Naive thymus-derived CD4-positive, alpha-beta T cell (primary cell): ENCODE measurements at regions not wholly inside any gene's neighbourhood (a gene's known extent, or its start where the extent isn't known, plus 50 kb on each side); places are given as distances from the start of the nearest gene placed in this dataset.
A peak's percentile ranks its signal among the peaks of the same experiment; 100 is the strongest.

Source experiments
- ATAC-seq: fragments of 150-1000 bp; cut with Tn5 transposase; 2 replicates; pipeline ENCODE4 v1.10.0; 2021; ENCODE audit warnings: mild to moderate bottlenecking, moderate library complexity
- CTCF ChIA-PET: fragments of 350-600 bp; sonication (Branson Sonifier 250); formaldehyde crosslinking; loops from one replicate; lab custom pipeline; 2021; ENCODE audit warnings: antibody characterized with exemption; lab: Charles Lee
- POLR2A ChIA-PET: fragments of 350-600 bp; sonication (Branson Sonifier 250); formaldehyde crosslinking; loops from one replicate; lab custom pipeline; 2021; ENCODE audit warnings: antibody characterized with exemption, inconsistent platforms; lab: Charles Lee
- DNase-seq, 9 donors: peaks; one replicate each; pipeline versions ENCODE4 v3.0.0 to v3.0.0-alpha.2; 2020 to 2022; ENCODE audit warnings: mixed read lengths in 1 of 9
- H3K27ac ChIP-seq: one replicate; pipeline ENCODE4 v1.7.0; 2013; ENCODE audit warnings: mild to moderate bottlenecking, low read depth, low read length, moderate library complexity
- H3K27me3 ChIP-seq, 2 donors: one replicate each; pipeline ENCODE4 v1.7.0; 2013; ENCODE audit warnings: low read length in 2 of 2, mild to moderate bottlenecking in 2 of 2, moderate library complexity in 2 of 2; ENCODE audit not compliant: control insufficient read depth in 2 of 2, insufficient read depth in 2 of 2
- H3K36me3 ChIP-seq, 3 experiments: 1 replicate in 2 of 3; 2 replicates in 1 of 3; pipeline ENCODE4 v1.7.0; 2013; ENCODE audit warnings: low read length in 3 of 3, mild to moderate bottlenecking in 3 of 3, moderate library complexity in 1 of 3; ENCODE audit not compliant: insufficient read depth in 3 of 3, control insufficient read depth in 2 of 3
- H3K4me1 ChIP-seq, 2 donors: one replicate each; pipeline ENCODE4 v1.7.0; 2013; ENCODE audit warnings: low read length in 2 of 2, mild to moderate bottlenecking in 2 of 2, moderate library complexity in 1 of 2; ENCODE audit not compliant: control insufficient read depth in 2 of 2, insufficient read depth in 2 of 2
- H3K4me3 ChIP-seq: 2 replicates; pipeline ENCODE4 v1.7.0; 2013; ENCODE audit warnings: mild to moderate bottlenecking, low read length
- H3K9me3 ChIP-seq, 3 experiments: 1 replicate in 2 of 3; 2 replicates in 1 of 3; pipeline ENCODE4 v1.7.0; 2013; ENCODE audit warnings: low read length in 3 of 3; ENCODE audit not compliant: control insufficient read depth in 2 of 3
- H3K27ac Mint-ChIP-seq, 9 donors: one replicate each; pipeline ENCODE4 v1.8.0; 2020 to 2022; ENCODE audit warnings: mixed read lengths in 9 of 9, mild to moderate bottlenecking in 8 of 9, moderate library complexity in 5 of 9, inconsistent platforms in 2 of 9
- H3K27me3 Mint-ChIP-seq, 5 donors: one replicate each; pipeline ENCODE4 v1.8.0; 2021 to 2022; ENCODE audit warnings: mixed read lengths in 5 of 5, mild to moderate bottlenecking in 1 of 5
- H3K36me3 Mint-ChIP-seq, 5 donors: one replicate each; pipeline ENCODE4 v1.8.0; 2020 to 2022; ENCODE audit warnings: mixed read lengths in 5 of 5, mild to moderate bottlenecking in 3 of 5, inconsistent platforms in 1 of 5
- H3K4me1 Mint-ChIP-seq, 7 donors: one replicate each; pipeline ENCODE4 v1.8.0; 2020 to 2022; ENCODE audit warnings: mixed read lengths in 7 of 7, mild to moderate bottlenecking in 3 of 7, inconsistent platforms in 1 of 7
- H3K4me3 Mint-ChIP-seq, 10 donors: one replicate each; pipeline ENCODE4 v1.8.0; 2020 to 2022; ENCODE audit warnings: mild to moderate bottlenecking in 10 of 10, mixed read lengths in 10 of 10, moderate library complexity in 6 of 10, inconsistent platforms in 2 of 10
- H3K9me3 Mint-ChIP-seq, 11 donors: one replicate each; pipeline ENCODE4 v1.8.0; 2020 to 2022; ENCODE audit warnings: mixed read lengths in 11 of 11, mild to moderate bottlenecking in 4 of 11, inconsistent platforms in 1 of 11, moderate library complexity in 1 of 11
- intact Hi-C, 2 donors: fragments of 100-400 bp; cut with micrococcal nuclease; formaldehyde crosslinking; loops; one replicate each; pipeline ENCODE4 v1.15.1; 2023

DNA sequence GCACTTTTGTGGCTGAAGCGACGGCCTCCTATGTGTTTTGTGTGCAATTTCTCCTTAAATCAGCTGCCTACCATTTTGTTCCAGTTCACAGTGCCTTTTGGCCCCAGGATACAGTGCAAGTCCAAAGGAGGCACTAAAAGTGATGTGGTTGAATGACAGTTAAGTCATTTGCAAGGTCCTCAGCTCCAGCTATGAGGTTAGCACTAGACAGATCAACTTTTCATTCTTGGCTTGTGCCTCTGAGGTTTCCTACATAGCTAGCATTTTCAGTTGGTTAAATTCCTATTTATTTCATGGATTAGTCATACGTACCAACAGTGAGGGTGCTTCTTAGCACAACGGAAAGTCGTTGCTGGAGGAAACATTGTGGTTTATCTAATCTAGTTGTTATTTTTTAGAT is 59.3 kb upstream of the NTPCR start:
- CTCF ChIA-PET: no interaction called here
- no peak for ATAC-seq

DNA sequence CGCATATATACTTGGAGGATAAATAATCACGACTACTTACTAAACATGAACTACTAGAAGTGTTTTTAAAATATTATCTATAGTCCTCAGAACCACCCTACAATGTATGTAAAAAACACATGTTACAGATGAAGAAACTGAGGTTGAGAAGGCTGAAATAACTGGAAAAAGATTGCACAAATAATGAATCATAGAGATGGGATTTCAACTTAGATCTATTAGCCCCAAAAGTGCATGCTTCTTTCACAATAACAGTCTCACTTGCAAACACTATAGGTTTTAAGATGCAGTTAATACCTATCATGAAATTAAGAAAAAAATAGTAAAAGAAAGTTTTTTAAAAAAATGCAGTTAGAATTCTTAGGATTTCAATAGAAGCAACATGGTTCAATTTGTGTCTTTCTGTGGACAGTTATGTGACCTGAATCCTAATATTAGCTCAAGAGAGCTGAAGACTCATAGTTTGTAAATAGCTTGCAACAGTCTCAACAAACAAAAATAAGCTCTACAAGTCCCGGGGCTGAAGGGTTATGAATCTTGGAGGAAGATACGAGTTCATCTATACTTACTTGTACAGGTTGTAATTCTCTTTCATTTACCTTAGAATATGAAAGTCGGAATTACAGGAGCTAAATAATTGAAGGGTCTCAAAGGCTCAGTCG is 58.6 kb upstream of the NTPCR start:
- Histone ChIP-seq H3K27ac (no peak overlapping the region), H3K4me1 (no peaks in the 10 kb centered on the region), H3K9me3 (no peaks in the 10 kb centered on the region), H3K27me3 (no peaks in the 10 kb centered on the region), H3K4me3 (no peak overlapping the region), H3K36me3 (no peaks in the 10 kb centered on the region)
- no peak overlapping the region for H3K4me3 Mint-ChIP-seq
- peaks cover 0 to 12% (median 3%) of the 10 kb centered on the region in 11 donors for H3K9me3 Mint-ChIP-seq
- CTCF ChIA-PET: interaction anchor here (0.5 to 1.1 kb wide), 2 partner anchors 56 to 61 kb away, joined by 3 read pairs; no protein-coding TSS in a partner anchor
- no peak overlapping the region for H3K27ac Mint-ChIP-seq
- H3K27me3 Mint-ChIP-seq: peaks cover 0 to 4% (median 0%) of the 10 kb centered on the region in 5 donors
- DNase-seq (no peak), ATAC-seq (no peak)
- POLR2A ChIA-PET: no interaction called here
- intact Hi-C loops: no loop called here
- H3K36me3 Mint-ChIP-seq: peaks cover 0 to 10% (median 3%) of the 10 kb centered on the region in 5 donors
- H3K4me1 Mint-ChIP-seq: peaks cover 0 to 10% (median 0%) of the 10 kb centered on the region in 7 donors

More for the DNA sequence above, 59.3 kb upstream of the NTPCR start:
- Histone ChIP-seq H3K4me1 (no peaks in the 10 kb centered on the region), H3K9me3 (no peaks in the 10 kb centered on the region), H3K27me3 (no peaks in the 10 kb centered on the region), H3K36me3 (no peaks in the 10 kb centered on the region), H3K27ac (no peak overlapping the region), H3K4me3 (no peak overlapping the region)
- DNase-seq: no peak
- Mint-ChIP-seq H3K27ac (no peak overlapping the region), H3K36me3 (peaks cover 0 to 10% (median 3%) of the 10 kb centered on the region in 5 donors), H3K4me1 (peaks cover 0 to 10% (median 0%) of the 10 kb centered on the region in 7 donors), H3K27me3 (peaks cover 0 to 4% (median 0%) of the 10 kb centered on the region in 5 donors), H3K9me3 (peaks cover 0 to 12% (median 3%) of the 10 kb centered on the region in 11 donors), H3K4me3 (no peak overlapping the region)
- POLR2A ChIA-PET: no interaction called here
- intact Hi-C loops: no loop called here

DNA sequence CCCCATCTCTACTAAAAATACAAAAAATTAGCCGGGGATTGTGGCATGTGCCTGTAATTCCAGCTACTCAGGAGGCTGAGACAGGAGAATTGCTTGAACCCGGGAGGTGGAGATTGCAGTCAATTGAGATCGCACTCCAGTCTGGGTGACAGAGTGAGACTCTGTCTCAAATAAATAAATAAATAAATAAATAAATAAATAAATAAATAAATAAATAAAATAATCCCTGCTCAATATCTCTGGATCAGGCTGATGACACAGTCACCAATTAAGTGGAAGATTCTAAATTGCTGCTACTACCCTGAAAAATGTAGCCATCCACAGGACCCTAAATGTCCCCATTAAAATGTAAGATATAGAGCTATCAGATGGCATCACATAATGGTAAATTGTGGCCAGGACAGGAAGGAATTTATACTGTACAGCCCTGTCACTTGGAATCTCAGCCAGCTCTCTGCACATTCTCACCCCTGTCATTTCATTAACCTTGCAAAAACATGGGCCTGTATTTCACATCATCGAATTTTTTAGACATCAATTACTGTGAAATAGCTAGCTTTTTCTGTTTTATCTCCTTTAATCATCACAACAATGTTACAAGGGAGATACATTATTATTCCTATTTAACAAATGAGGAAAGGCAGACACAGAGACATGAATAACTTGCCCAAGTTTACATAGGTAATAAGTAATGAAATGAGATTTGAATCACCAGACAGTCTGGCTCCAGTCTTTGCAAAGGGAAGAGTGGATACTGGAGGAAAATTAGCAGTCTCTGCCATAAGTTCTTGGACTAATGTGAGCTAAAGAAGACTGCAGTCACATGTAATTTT is 56.7 kb upstream of the NTPCR start:
- Mint-ChIP-seq H3K27ac (peak overlapping the region in 1 of 9 donors; percentile 12), H3K36me3 (peaks cover 0 to 10% (median 3%) of the 10 kb centered on the region in 5 donors), H3K4me1 (peaks cover 0 to 10% (median 0%) of the 10 kb centered on the region in 7 donors), H3K4me3 (no peak overlapping the region), H3K9me3 (peaks cover 0 to 12% (median 3%) of the 10 kb centered on the region in 11 donors), H3K27me3 (peaks cover 0 to 4% (median 0%) of the 10 kb centered on the region in 5 donors)
- POLR2A ChIA-PET: no interaction called here
- Histone ChIP-seq H3K27me3 (no peaks in the 10 kb centered on the region), H3K4me3 (no peak overlapping the region), H3K9me3 (no peaks in the 10 kb centered on the region), H3K4me1 (no peaks in the 10 kb centered on the region), H3K36me3 (no peaks in the 10 kb centered on the region), H3K27ac (no peak overlapping the region)
- ATAC-seq (no peak), DNase-seq (no peak)
- intact Hi-C loops: no loop called here
- CTCF ChIA-PET: no interaction called here

DNA sequence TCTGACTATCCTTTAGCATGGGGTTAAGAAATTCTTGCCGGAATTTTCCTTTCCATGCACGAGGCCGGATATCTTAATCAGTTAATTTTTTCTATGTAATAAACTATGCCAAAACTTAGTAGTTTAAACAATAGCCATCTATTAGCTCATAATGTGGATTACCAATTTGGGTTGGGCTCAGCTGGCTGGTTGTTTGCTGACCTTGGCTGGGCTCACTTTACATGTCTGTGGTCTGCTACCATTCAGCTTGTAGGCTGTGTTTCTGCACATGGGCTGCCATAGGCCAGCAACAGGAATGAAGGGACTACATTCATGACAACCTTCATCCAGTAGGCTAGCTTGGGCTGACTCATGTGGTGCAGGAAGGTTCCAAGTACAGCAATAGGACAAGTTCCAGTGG is 56.0 kb upstream of the NTPCR start:
- Mint-ChIP-seq H3K9me3 (peaks cover 0 to 12% (median 3%) of the 10 kb centered on the region in 11 donors), H3K36me3 (peaks cover 0 to 10% (median 3%) of the 10 kb centered on the region in 5 donors), H3K4me1 (peaks cover 0 to 10% (median 0%) of the 10 kb centered on the region in 7 donors), H3K27ac (no peak overlapping the region), H3K27me3 (peaks cover 0 to 4% (median 0%) of the 10 kb centered on the region in 5 donors), H3K4me3 (no peak overlapping the region)
- Histone ChIP-seq H3K4me3 (no peak overlapping the region), H3K4me1 (no peaks in the 10 kb centered on the region), H3K9me3 (no peaks in the 10 kb centered on the region), H3K27me3 (no peaks in the 10 kb centered on the region), H3K27ac (no peak overlapping the region), H3K36me3 (no peaks in the 10 kb centered on the region)
- POLR2A ChIA-PET: no interaction called here
- DNase-seq (no peak), ATAC-seq (no peak)
- intact Hi-C loops: no loop called here
- CTCF ChIA-PET: no interaction called here

DNA sequence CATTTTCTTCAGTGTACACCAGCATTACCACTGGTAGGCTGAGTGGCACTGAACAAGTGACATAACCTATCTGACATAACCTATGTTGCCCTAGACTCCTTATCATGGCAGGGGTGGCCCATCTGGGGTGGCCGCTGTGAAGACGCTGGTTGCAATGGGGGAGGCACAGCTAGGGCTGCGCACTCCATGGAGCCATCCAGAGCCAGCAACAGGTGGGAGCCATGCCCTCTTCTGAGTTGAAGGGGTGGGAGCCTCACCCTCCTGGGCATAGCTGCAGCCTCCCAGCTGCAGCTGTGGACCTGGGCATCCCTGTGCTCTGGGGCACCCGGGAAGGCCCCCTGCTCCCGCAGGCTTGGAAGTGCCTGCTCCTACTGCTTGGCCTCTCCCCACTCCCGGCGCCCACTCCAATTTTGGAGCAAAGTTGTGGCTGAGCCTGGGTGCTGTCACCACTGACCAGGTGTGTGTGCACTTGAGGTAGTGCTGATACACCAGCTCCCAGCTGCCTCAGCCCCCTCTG is 52.4 kb upstream of the NTPCR start:
- no peak for DNase-seq
- H3K4me1 ChIP-seq: peaks cover 0 to 3% of the 10 kb centered on the region in 2 donors
- H3K27me3 Mint-ChIP-seq: peaks cover 0 to 2% (median 0%) of the 10 kb centered on the region in 5 donors
- peaks cover 0 to 19% (median 8%) of the 10 kb centered on the region in 7 donors for H3K4me1 Mint-ChIP-seq
- H3K36me3 ChIP-seq: no peaks in the 10 kb centered on the region
- no peaks in the 10 kb centered on the region for H3K27me3 ChIP-seq
- no peak overlapping the region for H3K4me3 Mint-ChIP-seq
- no peak for ATAC-seq
- ChIA-PET POLR2A (no interaction called here), CTCF (no interaction called here)
- no peak overlapping the region for H3K27ac Mint-ChIP-seq
- no peaks in the 10 kb centered on the region for H3K9me3 ChIP-seq
- no peak overlapping the region for H3K4me3 ChIP-seq
- intact Hi-C loops: no loop called here
- H3K36me3 Mint-ChIP-seq: peaks cover 0 to 6% (median 0%) of the 10 kb centered on the region in 5 donors
- H3K9me3 Mint-ChIP-seq: peaks cover 0 to 7% (median 0%) of the 10 kb centered on the region in 11 donors
- H3K27ac ChIP-seq: no peak overlapping the region

DNA sequence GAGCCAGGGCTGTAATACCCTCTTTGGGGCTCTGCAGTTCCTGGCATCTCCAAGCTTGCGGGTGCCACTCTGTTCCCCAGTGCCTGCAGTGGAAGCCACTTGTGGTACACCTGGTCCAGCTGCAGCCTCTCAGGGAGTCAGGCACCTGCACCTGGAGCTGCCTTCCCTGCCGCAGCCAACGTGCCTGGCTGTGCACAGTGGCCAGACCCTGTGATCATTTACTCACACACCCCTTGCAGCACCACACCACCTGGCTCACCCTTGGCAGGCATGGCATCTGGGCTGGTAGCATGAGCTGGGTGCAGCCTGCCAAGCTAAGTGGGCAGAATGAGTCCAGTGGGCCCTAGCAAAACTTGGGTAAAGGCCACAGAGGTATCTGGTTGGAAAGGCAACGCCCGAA is 51.1 kb upstream of the NTPCR start:
- no peaks in the 10 kb centered on the region for H3K36me3 ChIP-seq
- CTCF ChIA-PET: interaction anchor here (0.5 kb wide), 1 partner anchor 566 kb away, joined by 5 read pairs; no protein-coding TSS in a partner anchor
- Mint-ChIP-seq H3K27ac (no peak overlapping the region), H3K4me3 (no peak overlapping the region), H3K9me3 (peaks cover 0 to 4% (median 0%) of the 10 kb centered on the region in 11 donors), H3K4me1 (peaks cover 0 to 20% (median 8%) of the 10 kb centered on the region in 7 donors), H3K27me3 (peaks cover 0 to 2% (median 0%) of the 10 kb centered on the region in 5 donors), H3K36me3 (peaks cover 0 to 2% (median 0%) of the 10 kb centered on the region in 5 donors)
- no peak for ATAC-seq
- no peak overlapping the region for H3K4me3 ChIP-seq
- no peak for DNase-seq
- no peaks in the 10 kb centered on the region for H3K9me3 ChIP-seq
- POLR2A ChIA-PET: no interaction called here
- intact Hi-C loops: no loop called here
- peaks cover 0 to 3% of the 10 kb centered on the region in 2 donors for H3K4me1 ChIP-seq
- H3K27me3 ChIP-seq: no peaks in the 10 kb centered on the region
- H3K27ac ChIP-seq: no peak overlapping the region
